ENCODE measurements at regions not wholly inside any gene's neighbourhood (a gene's known extent, or its start where the extent isn't known, plus 50 kb on each side); places are given as distances from the start of the nearest gene placed in this dataset.
"Not testable (repeated sequence)": the region's sequence is repeated elsewhere in the genome, so short reads cannot be mapped to it uniquely, and the experiment has no call there.

DNA sequence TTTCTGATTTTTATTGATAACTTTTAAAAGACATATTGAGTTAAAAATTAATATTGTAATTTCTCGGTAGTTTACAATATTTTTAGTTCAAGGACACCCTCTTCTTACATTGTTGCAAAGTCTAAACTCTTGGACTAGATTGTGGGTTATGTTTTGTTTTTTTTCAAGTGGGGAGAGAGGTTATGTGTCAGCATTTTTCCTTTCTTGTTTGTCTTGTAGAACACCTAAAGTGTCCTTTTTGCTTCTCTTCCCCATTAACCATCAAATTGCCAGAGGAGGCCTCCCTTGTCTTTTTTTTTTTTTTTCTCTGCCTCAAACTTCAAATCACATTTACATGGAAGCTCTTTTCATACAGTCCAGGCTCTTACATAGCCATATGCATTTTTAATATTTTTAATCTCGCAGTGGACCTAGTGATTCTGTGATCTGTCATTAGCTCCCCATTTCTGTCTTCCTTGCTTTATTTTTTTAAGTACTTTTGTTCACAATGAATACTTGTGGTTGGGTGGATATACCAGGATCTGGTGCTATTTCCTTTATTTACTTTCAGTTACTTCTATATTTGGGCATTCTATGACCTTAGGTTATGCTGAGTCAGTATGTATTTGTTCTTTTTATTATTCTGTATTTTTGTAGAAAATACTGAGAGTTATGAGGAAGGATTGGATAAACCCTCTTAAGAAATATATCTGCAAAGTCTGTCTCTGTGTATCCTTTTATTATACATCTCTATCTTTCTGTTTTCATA, 2280.6 kb upstream of the ACO1 start:
- no peak for FAIRE-seq

GRCh38 chr9:30107134-30107533, 2277.3 kb upstream of the ACO1 start:
- not testable (repeated sequence) for FAIRE-seq

- FAIRE-seq, result no peak
Observed at GRCh38 chr9:30116673-30117217, 2267.7 kb upstream of the ACO1 start.

DNA sequence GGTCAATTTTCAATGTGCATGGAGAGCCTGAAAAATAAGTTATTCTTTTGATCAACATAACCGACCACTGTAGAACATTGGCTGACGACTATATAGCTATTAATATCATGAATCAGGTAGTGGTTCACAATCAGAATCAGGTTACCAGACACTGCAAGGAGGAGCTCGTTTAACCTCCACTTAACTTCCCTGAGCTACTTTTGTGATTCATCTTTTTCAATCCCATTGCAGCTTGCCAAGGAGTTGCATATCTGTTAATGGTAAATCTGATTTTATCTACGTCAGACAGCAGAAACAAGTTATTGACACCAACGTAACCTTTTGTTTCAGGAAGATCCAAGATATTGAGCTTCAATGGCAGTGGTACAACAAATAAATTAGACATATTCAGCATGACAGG, 2263.8 kb upstream of the ACO1 start:
- no peak for FAIRE-seq

GRCh38 chr9:30121611-30122010, 2262.8 kb upstream of the ACO1 start:
- FAIRE-seq, result no peak

DNA sequence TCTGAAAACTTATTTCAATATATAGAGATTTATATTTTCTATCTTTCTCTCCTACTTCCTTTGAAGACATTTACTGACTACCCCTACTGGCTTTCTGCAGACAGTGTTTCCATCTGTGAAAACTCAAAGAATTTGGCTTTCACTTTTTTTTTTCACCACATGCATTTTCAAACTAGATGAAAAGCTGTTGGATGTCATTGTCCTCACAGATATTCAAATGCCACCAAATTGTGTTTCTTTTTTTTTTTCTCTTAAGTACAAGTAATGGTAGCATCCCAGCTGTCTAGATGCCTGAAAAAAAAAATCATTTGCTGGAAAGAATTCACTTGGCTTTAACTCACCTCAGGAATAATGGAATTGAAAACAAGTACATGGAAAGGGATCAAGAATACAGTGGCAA, 2258.6 kb upstream of the ACO1 start:
- FAIRE-seq, result no peak

DNA sequence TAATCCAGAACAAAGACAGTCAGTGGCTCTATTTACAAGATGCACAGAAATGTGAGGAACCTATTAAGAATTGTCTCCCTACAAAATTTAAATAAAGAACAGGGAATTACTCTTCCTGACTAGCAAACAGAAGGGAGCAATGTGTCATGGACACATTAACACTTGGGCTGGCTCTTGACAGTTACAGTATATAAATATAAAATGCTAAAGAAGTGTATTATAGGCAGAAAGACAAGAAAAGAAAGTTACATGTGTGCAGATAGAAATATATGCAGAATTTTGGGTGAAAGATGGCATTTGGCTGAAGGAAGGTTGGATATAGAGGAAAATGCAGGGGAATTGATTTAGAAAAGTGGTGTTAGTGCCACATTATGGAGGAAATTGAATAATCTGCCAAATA, 2257.1 kb upstream of the ACO1 start:
- no peak for FAIRE-seq

DNA sequence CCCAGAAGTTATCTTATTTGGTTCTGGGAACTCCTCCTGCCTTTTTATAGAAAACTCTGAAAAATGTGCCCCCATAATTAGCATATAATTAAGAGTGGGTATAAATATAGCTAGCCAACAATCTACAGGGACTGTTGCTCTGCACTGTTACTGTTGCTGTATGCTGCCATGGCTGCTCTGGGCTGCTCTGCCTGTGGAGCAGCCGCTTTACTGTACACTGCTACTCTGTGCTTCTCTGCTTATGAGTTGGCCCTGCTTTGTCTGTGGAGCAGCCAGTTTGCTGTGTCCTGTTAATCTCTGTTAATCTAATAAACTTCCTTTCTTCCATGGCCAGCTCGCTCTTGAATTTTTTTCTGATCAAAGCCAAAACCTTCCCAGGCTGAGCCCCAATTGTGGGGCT, 2244.0 kb upstream of the ACO1 start:
- no peak for FAIRE-seq

- FAIRE-seq, result no peak
Observed at GRCh38 chr9:30160570-30160969, 2223.9 kb upstream of the ACO1 start.

DNA sequence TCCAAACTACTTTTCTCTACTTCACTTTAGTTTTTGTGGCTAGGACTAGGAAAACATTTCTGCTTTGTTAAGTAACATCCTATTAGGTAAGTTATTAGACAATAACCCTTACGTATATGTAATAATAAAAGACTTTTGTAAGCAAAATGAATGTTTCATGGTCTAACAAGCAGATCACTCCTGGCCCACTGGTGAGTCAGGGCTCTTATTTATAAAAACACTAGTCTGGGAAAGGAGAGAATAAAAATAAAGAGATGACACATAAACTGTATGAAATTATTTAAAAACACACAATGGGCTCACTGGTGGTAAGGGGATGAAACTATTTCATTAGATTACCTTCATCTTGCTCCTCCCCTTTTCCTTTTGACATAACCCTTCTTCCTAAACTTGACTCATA, 2212.2 kb upstream of the ACO1 start:
- no peak for FAIRE-seq

DNA sequence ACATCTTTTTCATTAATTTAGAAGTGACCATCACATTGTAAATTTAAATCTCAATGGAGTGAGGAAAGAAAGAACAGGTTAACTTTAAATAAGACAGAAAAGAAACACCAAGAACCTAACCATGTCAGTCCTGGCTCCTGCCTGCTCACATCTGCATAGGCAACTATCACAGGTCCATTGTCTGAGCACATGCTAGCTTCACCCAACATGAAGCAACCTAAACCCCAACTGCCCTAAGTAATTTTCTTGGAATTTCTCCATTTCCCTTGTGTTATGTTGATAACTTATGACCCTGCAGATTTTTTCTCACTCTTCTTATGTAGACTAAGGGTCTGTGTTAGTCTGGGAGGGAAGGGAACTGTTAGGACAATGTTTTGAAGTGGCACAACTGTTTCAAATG, 2205.8 kb upstream of the ACO1 start:
- no peak for FAIRE-seq

DNA sequence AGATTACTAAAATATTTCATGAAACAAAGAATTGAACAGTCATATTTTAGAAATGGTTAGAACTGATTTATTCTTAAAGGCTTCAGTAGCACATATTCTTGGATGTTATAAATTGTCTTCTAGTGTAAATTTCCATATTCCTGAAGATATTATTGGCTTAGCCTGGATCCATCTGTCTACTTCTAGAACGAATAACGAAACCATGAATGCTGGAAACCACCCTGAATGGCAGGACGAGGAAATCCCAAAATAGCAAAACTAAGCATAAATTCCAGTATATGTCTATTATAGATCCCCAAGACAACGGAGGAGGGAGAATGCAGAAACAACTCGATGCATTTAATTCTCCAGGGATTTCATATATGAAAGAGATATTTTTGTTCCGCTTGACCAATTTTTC, 2191.0 kb upstream of the ACO1 start:
- FAIRE-seq, result no peak

- FAIRE-seq, result no peak
Observed at GRCh38 chr9:30196941-30197340, 2187.5 kb upstream of the ACO1 start.

- no peak for FAIRE-seq
Observed at GRCh38 chr9:30197453-30197852, 2187.0 kb upstream of the ACO1 start.

DNA sequence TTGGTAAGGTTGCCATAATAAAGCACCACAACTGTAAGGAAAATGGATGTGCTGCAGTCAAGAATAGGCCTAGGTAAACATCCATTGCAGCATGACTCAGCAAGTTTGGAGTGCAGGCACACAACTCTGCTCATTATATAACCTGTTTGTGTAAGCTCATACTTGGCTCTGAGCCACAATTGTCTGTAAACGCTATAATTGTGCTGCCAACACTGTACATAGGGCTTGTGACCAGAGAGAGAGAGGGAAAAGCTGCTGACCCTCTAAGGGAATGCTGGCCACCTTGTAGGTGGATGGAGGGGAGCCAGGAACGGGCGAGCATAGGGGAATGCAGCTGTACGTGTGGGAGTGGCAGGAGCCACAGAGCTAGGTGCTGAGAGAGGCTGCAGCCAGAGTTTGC, 2186.5 kb upstream of the ACO1 start:
- no peak for FAIRE-seq

- FAIRE-seq, result no peak
Observed at GRCh38 chr9:30198463-30199309, 2185.8 kb upstream of the ACO1 start.

DNA sequence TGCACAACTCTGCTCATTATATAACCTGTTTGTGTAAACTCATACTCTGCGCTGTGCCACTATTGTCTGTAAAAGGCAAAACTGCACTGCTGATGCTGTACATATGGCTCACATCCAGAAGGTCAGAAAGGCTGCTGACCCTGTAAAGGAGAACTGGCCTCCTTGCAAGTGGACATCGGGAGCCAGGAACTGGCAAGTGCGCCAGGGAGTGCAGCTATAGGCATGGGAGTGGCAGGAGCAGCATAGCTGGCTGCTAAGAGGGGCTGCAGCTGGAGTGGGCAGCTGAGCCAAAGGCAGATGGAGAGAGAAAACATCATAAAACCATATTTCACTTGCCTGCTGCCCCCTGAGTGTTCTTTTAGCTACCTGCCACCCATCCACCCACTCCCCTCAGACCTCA, 2183.4 kb upstream of the ACO1 start:
- FAIRE-seq, result no peak

- no peak for FAIRE-seq
Observed at GRCh38 chr9:30235068-30235467, 2149.4 kb upstream of the ACO1 start.

GRCh38 chr9:30235564-30235963, 2148.9 kb upstream of the ACO1 start:
- no peak for FAIRE-seq

DNA sequence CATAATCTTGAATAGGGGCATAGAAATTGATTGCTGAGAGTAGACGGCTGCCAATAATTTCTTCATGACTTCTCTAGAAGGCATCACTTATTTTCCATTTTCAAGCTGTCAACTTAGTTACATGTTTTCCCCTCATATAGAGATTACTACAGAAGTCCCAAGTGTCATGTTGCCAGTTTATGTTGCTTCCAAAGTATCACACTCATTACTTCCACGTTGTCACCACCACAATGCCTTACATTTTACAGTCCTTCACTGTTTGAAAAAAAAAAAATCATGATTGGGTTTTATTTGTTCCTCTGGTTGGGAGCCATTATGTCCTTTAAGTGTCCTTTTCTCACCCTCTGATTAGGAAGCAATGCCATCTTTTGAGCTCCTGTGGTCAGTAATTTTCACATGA, 2144.6 kb upstream of the ACO1 start:
- no peak for FAIRE-seq

GRCh38 chr9:30243467-30243866, 2141.0 kb upstream of the ACO1 start:
- FAIRE-seq, result no peak

DNA sequence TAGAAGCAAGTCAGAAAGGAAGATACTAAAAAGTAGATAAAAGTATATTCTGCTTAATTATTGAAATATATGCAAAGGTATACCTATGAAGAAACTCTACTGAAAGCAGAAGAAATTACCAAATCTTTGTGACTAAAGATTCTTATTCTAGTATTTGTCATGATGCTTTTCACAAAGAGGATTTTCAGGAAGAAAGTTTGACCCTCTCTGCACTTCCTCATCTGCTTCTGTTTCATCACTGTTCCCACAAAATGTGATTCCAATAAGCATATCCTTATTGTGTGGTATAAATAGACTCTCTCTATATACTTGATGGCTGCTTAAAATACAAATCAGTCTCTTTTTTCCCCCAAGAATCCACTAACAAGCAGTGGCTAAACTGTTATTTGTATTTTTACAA, 2139.6 kb upstream of the ACO1 start:
- FAIRE-seq, result no peak

GRCh38 chr9:30250872-30251271, 2133.6 kb upstream of the ACO1 start:
- no peak for FAIRE-seq

DNA sequence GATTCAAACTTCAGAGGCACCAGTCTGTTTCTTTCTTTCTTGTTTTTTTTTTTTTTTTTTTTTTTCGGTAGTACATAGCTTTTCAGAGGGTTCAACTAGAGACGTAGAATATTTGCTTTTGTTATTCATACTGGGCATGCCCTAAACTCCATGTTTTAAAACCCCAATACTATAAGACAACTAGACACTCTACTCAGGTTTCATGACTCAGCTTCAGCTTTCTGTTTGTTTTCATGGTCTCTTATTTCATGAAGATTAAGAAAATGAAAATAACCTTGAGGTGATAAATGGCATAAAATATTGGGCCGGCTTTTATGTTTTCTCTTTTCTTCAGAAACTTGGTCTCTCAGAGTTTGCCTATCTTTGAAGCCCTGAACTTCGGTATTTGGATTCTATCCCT, 2126.3 kb upstream of the ACO1 start:
- no peak for FAIRE-seq

Measured in islet of Langerhans (tissue), 1 donor.